Fibroblast of mammary gland (primary cell): ENCODE measurements at regions not wholly inside any gene's neighbourhood (a gene's known extent, or its start where the extent isn't known, plus 50 kb on each side); places are given as distances from the start of the nearest gene placed in this dataset.
"Not testable (repeated sequence)": the region's sequence is repeated elsewhere in the genome, so short reads cannot be mapped to it uniquely, and the experiment has no call there.

Experiments
- DNase-seq: peaks from one replicate; pipeline ENCODE4 v3.0.0-alpha.2; 2010; ENCODE audit warnings: low read depth
- H3K4me3 ChIP-seq: 2 replicates; pipeline ENCODE4 v1.5.1; 2011; ENCODE audit warnings: low read depth, mild to moderate bottlenecking, low read length, moderate library complexity; ENCODE audit not compliant: control insufficient read depth
- TF ChIP-seq, protein P1 (sequence below): conservative IDR thresholded peaks from 2 replicates; pipeline ENCODE4 v1.5.1; 2011; ENCODE audit warnings: low read depth, low read length, inconsistent platforms; ENCODE audit not compliant: control insufficient read depth, insufficient read depth

DNA sequence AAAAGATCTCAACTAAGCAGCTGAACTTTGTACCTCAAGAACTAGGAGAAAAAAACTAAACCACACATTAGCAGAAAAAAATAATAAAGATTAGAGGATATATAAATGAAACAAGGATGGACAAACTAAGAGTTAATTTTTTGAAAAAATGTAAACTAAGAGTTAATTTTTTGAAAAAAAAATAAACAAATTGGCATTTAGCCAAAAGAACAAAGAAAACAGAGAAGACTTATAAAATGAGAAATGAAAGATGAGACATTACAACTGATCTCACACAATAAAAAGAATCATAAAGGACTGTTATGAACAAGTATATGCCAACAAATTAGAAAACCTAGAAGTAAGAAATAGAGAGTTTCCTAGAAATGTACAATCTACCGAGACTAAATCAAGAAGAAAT lies 859.2 kb upstream of the GYPC start:
- TF ChIP-seq, protein P1, sequence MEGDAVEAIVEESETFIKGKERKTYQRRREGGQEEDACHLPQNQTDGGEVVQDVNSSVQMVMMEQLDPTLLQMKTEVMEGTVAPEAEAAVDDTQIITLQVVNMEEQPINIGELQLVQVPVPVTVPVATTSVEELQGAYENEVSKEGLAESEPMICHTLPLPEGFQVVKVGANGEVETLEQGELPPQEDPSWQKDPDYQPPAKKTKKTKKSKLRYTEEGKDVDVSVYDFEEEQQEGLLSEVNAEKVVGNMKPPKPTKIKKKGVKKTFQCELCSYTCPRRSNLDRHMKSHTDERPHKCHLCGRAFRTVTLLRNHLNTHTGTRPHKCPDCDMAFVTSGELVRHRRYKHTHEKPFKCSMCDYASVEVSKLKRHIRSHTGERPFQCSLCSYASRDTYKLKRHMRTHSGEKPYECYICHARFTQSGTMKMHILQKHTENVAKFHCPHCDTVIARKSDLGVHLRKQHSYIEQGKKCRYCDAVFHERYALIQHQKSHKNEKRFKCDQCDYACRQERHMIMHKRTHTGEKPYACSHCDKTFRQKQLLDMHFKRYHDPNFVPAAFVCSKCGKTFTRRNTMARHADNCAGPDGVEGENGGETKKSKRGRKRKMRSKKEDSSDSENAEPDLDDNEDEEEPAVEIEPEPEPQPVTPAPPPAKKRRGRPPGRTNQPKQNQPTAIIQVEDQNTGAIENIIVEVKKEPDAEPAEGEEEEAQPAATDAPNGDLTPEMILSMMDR, result no peak
- no peak for DNase-seq
- H3K4me3 ChIP-seq, result no peak overlapping the region

GRCh38 chr2:125797192-125797591 lies 858.8 kb upstream of the GYPC start:
- TF ChIP-seq, protein P1, result no peak
- no peak for DNase-seq
- no peak overlapping the region for H3K4me3 ChIP-seq

DNA sequence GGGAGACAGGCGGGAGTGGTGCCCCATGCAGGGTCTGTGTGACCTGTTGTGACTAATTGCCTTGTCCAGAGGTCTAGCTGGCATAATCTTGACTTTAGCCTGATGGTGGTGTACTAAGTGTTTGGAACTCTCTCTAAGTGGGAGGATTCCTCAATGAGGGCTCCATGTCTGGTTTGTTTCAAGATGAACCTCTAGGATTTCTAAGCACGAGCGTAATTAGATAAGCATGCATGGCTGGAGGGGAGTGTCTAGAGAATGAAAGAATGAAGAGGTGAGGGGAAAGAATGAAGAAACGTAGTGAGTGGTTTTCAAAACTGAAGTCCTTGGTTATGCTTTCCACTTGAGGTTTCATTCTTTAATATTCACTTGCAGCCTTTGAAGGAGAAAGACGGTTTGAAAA lies 833.2 kb upstream of the GYPC start:
- TF ChIP-seq, protein P1, result no peak
- H3K4me3 ChIP-seq, result no peak overlapping the region
- no peak for DNase-seq

- not testable (repeated sequence) for DNase-seq, H3K4me3 ChIP-seq
Measured at GRCh38 chr2:125825781-125826180, 830.2 kb upstream of the GYPC start.

DNA sequence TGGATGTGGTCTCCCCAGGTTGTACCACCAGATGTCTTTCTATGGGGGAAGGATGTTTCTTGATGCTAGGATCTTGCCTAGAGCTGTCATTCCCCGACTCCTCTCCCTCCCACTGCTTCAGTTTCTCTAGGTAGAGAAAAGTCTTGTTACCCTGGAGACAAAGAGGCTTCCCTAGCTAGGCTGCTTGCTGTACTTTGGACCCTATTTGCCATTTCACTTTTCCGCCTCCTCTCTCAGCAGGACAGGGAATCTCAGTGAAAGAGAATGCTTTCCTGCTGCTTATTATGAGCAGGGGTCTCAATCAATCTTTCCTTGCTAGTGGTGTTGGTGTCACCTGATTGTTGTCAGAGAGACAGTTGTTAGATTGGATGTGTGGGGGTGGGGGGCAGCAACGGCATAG lies 818.8 kb upstream of the GYPC start:
- TF ChIP-seq, protein P1, result no peak
- no peak overlapping the region for H3K4me3 ChIP-seq
- no peak for DNase-seq

GRCh38 chr2:125837611-125838010 lies 818.3 kb upstream of the GYPC start:
- TF ChIP-seq, protein P1, result no peak
- no peak for DNase-seq

GRCh38 chr2:125839945-125840344 lies 816.0 kb upstream of the GYPC start:
- TF ChIP-seq, protein P1, result no peak
- DNase-seq, result no peak

More at GRCh38 chr2:125837611-125838010, 818.3 kb upstream of the GYPC start:
- no peak overlapping the region for H3K4me3 ChIP-seq

DNA sequence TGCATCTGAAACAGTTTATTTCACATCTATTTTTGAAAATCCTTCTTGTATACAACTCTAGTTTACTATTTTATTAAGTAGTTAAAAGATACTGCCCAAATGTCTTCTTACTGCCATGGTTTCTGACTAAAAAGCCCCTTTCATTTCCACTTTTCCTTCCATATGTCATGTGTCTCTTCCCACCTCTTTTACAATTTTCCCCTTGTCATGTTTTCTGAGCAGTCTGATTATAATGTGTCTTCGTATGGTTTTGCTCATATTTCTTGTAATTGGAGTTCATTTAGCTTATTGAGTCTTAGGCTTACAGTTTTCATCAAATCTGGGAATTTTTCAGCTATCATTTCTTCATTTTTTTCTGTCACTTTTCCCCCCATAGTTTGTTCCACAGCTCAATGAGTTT lies 813.9 kb upstream of the GYPC start:
- TF ChIP-seq, protein P1, result no peak
- no peak for DNase-seq
- no peak overlapping the region for H3K4me3 ChIP-seq

More at GRCh38 chr2:125839945-125840344, 816.0 kb upstream of the GYPC start:
- H3K4me3 ChIP-seq, result no peak overlapping the region
